ENCODE measurements at regions not wholly inside any gene's neighbourhood (a gene's known extent, or its start where the extent isn't known, plus 50 kb on each side); places are given as distances from the start of the nearest gene placed in this dataset.

GRCh38 chr2:155095613-155096012 lies 397.1 kb downstream of the KCNJ3 start:
- no peak overlapping the region for H2AFZ ChIP-seq (ENCODE audit: low read depth, low read length)
- Mint-ChIP-seq H3K9me3 (ENCODE audit: unreplicated experiment) (no peaks in the 10 kb centered on the region), H3K27ac (ENCODE audit: unreplicated experiment) (no peak overlapping the region), H3K4me3 (ENCODE audit: unreplicated experiment) (no peak overlapping the region), H3K36me3 (ENCODE audit: low read depth, unreplicated experiment) (no peaks in the 10 kb centered on the region), H3K4me1 (ENCODE audit: low read depth, unreplicated experiment) (peaks cover 18% of the 10 kb centered on the region), H3K27me3 (ENCODE audit: low read depth, unreplicated experiment) (no peaks in the 10 kb centered on the region)
- H3K4me1 ChIP-seq (ENCODE audit: insufficient read depth, low read length) = no peaks in the 10 kb centered on the region
- H3K36me3 ChIP-seq (ENCODE audit: insufficient read depth, low read length) = no peaks in the 10 kb centered on the region
- peaks cover 4% of the 10 kb centered on the region for H3K9me3 ChIP-seq (ENCODE audit: insufficient read depth, low read depth, low read length)
- no peak overlapping the region for H3K4me3 ChIP-seq (ENCODE audit: insufficient read depth, low read depth, low read length)
- DNase-seq (ENCODE audit: low read depth) (no peak), FAIRE-seq (no peak)
- no peak overlapping the region for H3K4me2 ChIP-seq (ENCODE audit: low read length)
- no peak overlapping the region for H3K9ac ChIP-seq (ENCODE audit: low read length)
- no peak overlapping the region for H3K27ac ChIP-seq (ENCODE audit: low read depth, low read length)
- no peaks in the 10 kb centered on the region for H3K27me3 ChIP-seq (ENCODE audit: insufficient read depth, low read length)
- no peaks in the 10 kb centered on the region for H4K20me1 ChIP-seq (ENCODE audit: insufficient read depth, low read length)
- TF ChIP-seq EZH2 (IDR thresholded peaks at IDR 0.05; ENCODE audit: insufficient read depth, low read length) (no peak), CTCF (IDR thresholded peaks at IDR 0.05; ENCODE audit: insufficient read depth, low read depth, low read length) (no peak)
- no peaks in the 10 kb centered on the region for H3K79me2 ChIP-seq (ENCODE audit: insufficient read depth, low read length)

- no peaks in the 10 kb centered on the region for H3K4me1 Mint-ChIP-seq (ENCODE audit: low read depth, unreplicated experiment)
- no peaks in the 10 kb centered on the region for H3K27me3 Mint-ChIP-seq (ENCODE audit: low read depth, unreplicated experiment)
- no peak overlapping the region for H3K4me3 ChIP-seq (ENCODE audit: insufficient read depth, low read depth, low read length)
- FAIRE-seq = no peak
- no peak overlapping the region for H3K27ac ChIP-seq (ENCODE audit: low read depth, low read length)
- H3K27ac Mint-ChIP-seq (ENCODE audit: unreplicated experiment) = no peak overlapping the region
- H3K36me3 ChIP-seq (ENCODE audit: insufficient read depth, low read length) = no peaks in the 10 kb centered on the region
- no peaks in the 10 kb centered on the region for H3K79me2 ChIP-seq (ENCODE audit: insufficient read depth, low read length)
- no peaks in the 10 kb centered on the region for H3K9me3 Mint-ChIP-seq (ENCODE audit: unreplicated experiment)
- H3K4me3 Mint-ChIP-seq (ENCODE audit: unreplicated experiment) = no peak overlapping the region
- no peaks in the 10 kb centered on the region for H3K4me1 ChIP-seq (ENCODE audit: insufficient read depth, low read length)
- H3K36me3 Mint-ChIP-seq (ENCODE audit: low read depth, unreplicated experiment) = no peaks in the 10 kb centered on the region
- no peaks in the 10 kb centered on the region for H3K27me3 ChIP-seq (ENCODE audit: insufficient read depth, low read length)
- no peaks in the 10 kb centered on the region for H4K20me1 ChIP-seq (ENCODE audit: insufficient read depth, low read length)
- no peaks in the 10 kb centered on the region for H3K9me3 ChIP-seq (ENCODE audit: insufficient read depth, low read depth, low read length)
- H2AFZ ChIP-seq (ENCODE audit: low read depth, low read length) = no peak overlapping the region
- DNase-seq (ENCODE audit: low read depth) = no peak
- H3K9ac ChIP-seq (ENCODE audit: low read length) = no peak overlapping the region
- H3K4me2 ChIP-seq (ENCODE audit: low read length) = no peak overlapping the region
- TF ChIP-seq EZH2 (IDR thresholded peaks at IDR 0.05; ENCODE audit: insufficient read depth, low read length) (no peak), CTCF (IDR thresholded peaks at IDR 0.05; ENCODE audit: insufficient read depth, low read depth, low read length) (no peak)
Observed at GRCh38 chr2:155080373-155080772, 381.9 kb downstream of the KCNJ3 start.

GRCh38 chr2:155070489-155070888 lies 372.0 kb downstream of the KCNJ3 start:
- Histone ChIP-seq H3K27ac (ENCODE audit: low read depth, low read length) (no peak overlapping the region), H3K9ac (ENCODE audit: low read length) (no peak overlapping the region), H3K27me3 (ENCODE audit: insufficient read depth, low read length) (no peaks in the 10 kb centered on the region), H3K36me3 (ENCODE audit: insufficient read depth, low read length) (no peaks in the 10 kb centered on the region), H3K9me3 (ENCODE audit: insufficient read depth, low read depth, low read length) (no peaks in the 10 kb centered on the region), H2AFZ (ENCODE audit: low read depth, low read length) (no peak overlapping the region), H3K4me1 (ENCODE audit: insufficient read depth, low read length) (no peaks in the 10 kb centered on the region), H3K4me2 (ENCODE audit: low read length) (no peak overlapping the region), H3K79me2 (ENCODE audit: insufficient read depth, low read length) (no peaks in the 10 kb centered on the region), H4K20me1 (ENCODE audit: insufficient read depth, low read length) (no peaks in the 10 kb centered on the region), H3K4me3 (ENCODE audit: insufficient read depth, low read depth, low read length) (no peak overlapping the region)
- DNase-seq (ENCODE audit: low read depth) (no peak), FAIRE-seq (no peak)
- Mint-ChIP-seq H3K4me1 (ENCODE audit: low read depth, unreplicated experiment) (no peaks in the 10 kb centered on the region), H3K27me3 (ENCODE audit: low read depth, unreplicated experiment) (no peaks in the 10 kb centered on the region), H3K36me3 (ENCODE audit: low read depth, unreplicated experiment) (no peaks in the 10 kb centered on the region), H3K4me3 (ENCODE audit: unreplicated experiment) (no peak overlapping the region), H3K9me3 (ENCODE audit: unreplicated experiment) (no peaks in the 10 kb centered on the region), H3K27ac (ENCODE audit: unreplicated experiment) (no peak overlapping the region)
- TF ChIP-seq EZH2 (IDR thresholded peaks at IDR 0.05; ENCODE audit: insufficient read depth, low read length) (no peak), CTCF (IDR thresholded peaks at IDR 0.05; ENCODE audit: insufficient read depth, low read depth, low read length) (no peak)

Measured in astrocyte (in vitro differentiated cells and primary cell).